ENCODE measurements at regions not wholly inside any gene's neighbourhood (a gene's known extent, or its start where the extent isn't known, plus 50 kb on each side); places are given as distances from the start of the nearest gene placed in this dataset.

- TF ChIP-seq POLR2AphosphoS5 (IDR thresholded peaks at IDR 0.05): no peak
- TF ChIP-seq SMC3 (conservative IDR thresholded peaks at IDR 0.05; ENCODE audit: poor library complexity): no peak
- no peak for TF ChIP-seq REST (IDR thresholded peaks at IDR 0.05; ENCODE audit: borderline replicate concordance)
- no peak for TF ChIP-seq EP300 (conservative IDR thresholded peaks at IDR 0.05; ENCODE audit: poor library complexity, severe bottlenecking)
- no peak for TF ChIP-seq EZH2 (IDR thresholded peaks at IDR 0.05; ENCODE audit: borderline replicate concordance, insufficient read depth, low read length, poor library complexity, severe bottlenecking)
- TF ChIP-seq, protein P1, sequence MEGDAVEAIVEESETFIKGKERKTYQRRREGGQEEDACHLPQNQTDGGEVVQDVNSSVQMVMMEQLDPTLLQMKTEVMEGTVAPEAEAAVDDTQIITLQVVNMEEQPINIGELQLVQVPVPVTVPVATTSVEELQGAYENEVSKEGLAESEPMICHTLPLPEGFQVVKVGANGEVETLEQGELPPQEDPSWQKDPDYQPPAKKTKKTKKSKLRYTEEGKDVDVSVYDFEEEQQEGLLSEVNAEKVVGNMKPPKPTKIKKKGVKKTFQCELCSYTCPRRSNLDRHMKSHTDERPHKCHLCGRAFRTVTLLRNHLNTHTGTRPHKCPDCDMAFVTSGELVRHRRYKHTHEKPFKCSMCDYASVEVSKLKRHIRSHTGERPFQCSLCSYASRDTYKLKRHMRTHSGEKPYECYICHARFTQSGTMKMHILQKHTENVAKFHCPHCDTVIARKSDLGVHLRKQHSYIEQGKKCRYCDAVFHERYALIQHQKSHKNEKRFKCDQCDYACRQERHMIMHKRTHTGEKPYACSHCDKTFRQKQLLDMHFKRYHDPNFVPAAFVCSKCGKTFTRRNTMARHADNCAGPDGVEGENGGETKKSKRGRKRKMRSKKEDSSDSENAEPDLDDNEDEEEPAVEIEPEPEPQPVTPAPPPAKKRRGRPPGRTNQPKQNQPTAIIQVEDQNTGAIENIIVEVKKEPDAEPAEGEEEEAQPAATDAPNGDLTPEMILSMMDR (IDR thresholded peaks at IDR 0.05; ENCODE audit: poor library complexity, severe bottlenecking): no peak
- no peak for TF ChIP-seq TAF1 (IDR thresholded peaks at IDR 0.05; ENCODE audit: low read depth)
- no peak for TF ChIP-seq MXI1 (conservative IDR thresholded peaks at IDR 0.05; ENCODE audit: poor library complexity, severe bottlenecking)
- TF ChIP-seq RAD21 (conservative IDR thresholded peaks at IDR 0.05): no peak
- no peak overlapping the region for H3K9ac ChIP-seq (ENCODE audit: low read length)
- H3K27ac ChIP-seq (ENCODE audit: low read length): no peak overlapping the region
- no peak overlapping the region for H2AFZ ChIP-seq (ENCODE audit: low read depth, low read length)
- no peaks in the 10 kb centered on the region for H3K36me3 ChIP-seq (ENCODE audit: insufficient read depth, low read length)
- no peak overlapping the region for H3K4me2 ChIP-seq (ENCODE audit: low read length)
- no peaks in the 10 kb centered on the region for H3K9me3 ChIP-seq (ENCODE audit: low read length)
- no peak overlapping the region for H3K4me3 ChIP-seq (ENCODE audit: low read length)
- H3K9me2 ChIP-seq (ENCODE audit: insufficient read depth, low read length): no peaks in the 10 kb centered on the region
- H3F3A ChIP-seq (ENCODE audit: insufficient read depth, low read length, poor library complexity, severe bottlenecking): peaks cover 5% of the 10 kb centered on the region
- no peaks in the 10 kb centered on the region for H3K27me3 ChIP-seq (ENCODE audit: insufficient read depth, low read depth, low read length)
- H3K79me2 ChIP-seq (replicated peaks; ENCODE audit: insufficient read depth, low read length): no peaks in the 10 kb centered on the region
- no peaks in the 10 kb centered on the region for H4K20me1 ChIP-seq (ENCODE audit: insufficient read depth)
Measured at GRCh38 chr3:88610820-88611219, 461.1 kb downstream of the C3orf38 start.

DNA sequence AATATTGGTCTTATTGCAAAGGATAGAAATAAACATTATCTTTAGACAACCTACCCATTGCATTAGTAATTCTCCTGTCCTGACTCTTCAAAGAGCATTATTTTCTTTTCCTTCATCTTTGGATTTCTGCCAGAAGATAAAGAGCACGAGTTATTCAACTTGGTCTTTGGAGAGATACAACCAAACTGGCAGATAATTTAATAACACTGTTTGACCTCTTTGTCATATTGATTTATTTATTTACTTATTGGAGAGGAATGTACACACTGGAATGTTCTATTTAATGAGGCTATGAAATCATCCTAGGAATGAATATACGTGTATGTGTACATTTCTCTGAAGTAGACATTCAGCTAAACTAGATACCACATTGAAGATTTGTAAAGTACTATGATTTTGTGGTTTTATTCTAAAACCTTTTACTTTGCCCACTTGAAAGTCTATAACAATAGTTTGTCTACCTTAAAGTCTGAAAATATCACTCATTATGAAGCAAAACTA lies 462.1 kb downstream of the C3orf38 start:
- Histone ChIP-seq H3K27me3 (ENCODE audit: insufficient read depth, low read depth, low read length) (no peaks in the 10 kb centered on the region), H3K36me3 (ENCODE audit: insufficient read depth, low read length) (no peaks in the 10 kb centered on the region), H3K4me3 (ENCODE audit: low read length) (no peak overlapping the region), H3K9me3 (ENCODE audit: low read length) (no peaks in the 10 kb centered on the region), H3K27ac (ENCODE audit: low read length) (no peak overlapping the region), H3F3A (ENCODE audit: insufficient read depth, low read length, poor library complexity, severe bottlenecking) (peaks cover 7% of the 10 kb centered on the region), H3K9ac (ENCODE audit: low read length) (no peak overlapping the region), H4K20me1 (ENCODE audit: insufficient read depth) (no peaks in the 10 kb centered on the region), H3K9me2 (ENCODE audit: insufficient read depth, low read length) (no peaks in the 10 kb centered on the region), H2AFZ (ENCODE audit: low read depth, low read length) (no peak overlapping the region), H3K79me2 (replicated peaks; ENCODE audit: insufficient read depth, low read length) (no peaks in the 10 kb centered on the region), H3K4me2 (ENCODE audit: low read length) (no peak overlapping the region)
- no peak for TF ChIP-seq RAD21 (conservative IDR thresholded peaks at IDR 0.05)
- TF ChIP-seq EP300 (conservative IDR thresholded peaks at IDR 0.05; ENCODE audit: poor library complexity, severe bottlenecking): no peak
- TF ChIP-seq TAF1 (IDR thresholded peaks at IDR 0.05; ENCODE audit: low read depth): no peak
- TF ChIP-seq, protein P1 (IDR thresholded peaks at IDR 0.05; ENCODE audit: poor library complexity, severe bottlenecking): no peak

Data from neural cell (in vitro differentiated cells).